ENCODE measurements at regions not wholly inside any gene's neighbourhood (a gene's known extent, or its start where the extent isn't known, plus 50 kb on each side); places are given as distances from the start of the nearest gene placed in this dataset.

DNA sequence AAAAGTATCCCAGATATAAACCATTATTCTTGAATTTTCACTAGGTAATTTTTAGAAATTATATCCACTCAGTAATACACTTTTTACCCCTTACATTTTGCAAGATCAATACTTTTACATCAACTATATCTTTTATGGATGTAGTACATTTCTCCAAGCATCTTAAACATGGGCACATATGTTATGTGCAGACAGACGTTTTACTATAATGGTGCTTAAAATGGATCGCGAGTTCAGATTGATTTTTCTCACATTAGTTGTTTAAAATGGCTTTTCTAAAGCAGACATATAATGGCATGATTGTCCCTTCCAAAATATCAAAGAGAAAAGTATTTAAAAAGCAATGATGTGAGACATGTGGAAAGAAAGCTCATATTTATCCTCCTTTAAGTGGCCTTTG, 786.1 kb downstream of the PDHA2 start:
- ATAC-seq: no peak
- no peak for DNase-seq
- no peak overlapping the region for H3K27ac ChIP-seq
- H3K4me3 ChIP-seq: no peak overlapping the region
- TF ChIP-seq POLR2A (IDR thresholded peaks at IDR 0.05): no peak
- TF ChIP-seq, protein P1, sequence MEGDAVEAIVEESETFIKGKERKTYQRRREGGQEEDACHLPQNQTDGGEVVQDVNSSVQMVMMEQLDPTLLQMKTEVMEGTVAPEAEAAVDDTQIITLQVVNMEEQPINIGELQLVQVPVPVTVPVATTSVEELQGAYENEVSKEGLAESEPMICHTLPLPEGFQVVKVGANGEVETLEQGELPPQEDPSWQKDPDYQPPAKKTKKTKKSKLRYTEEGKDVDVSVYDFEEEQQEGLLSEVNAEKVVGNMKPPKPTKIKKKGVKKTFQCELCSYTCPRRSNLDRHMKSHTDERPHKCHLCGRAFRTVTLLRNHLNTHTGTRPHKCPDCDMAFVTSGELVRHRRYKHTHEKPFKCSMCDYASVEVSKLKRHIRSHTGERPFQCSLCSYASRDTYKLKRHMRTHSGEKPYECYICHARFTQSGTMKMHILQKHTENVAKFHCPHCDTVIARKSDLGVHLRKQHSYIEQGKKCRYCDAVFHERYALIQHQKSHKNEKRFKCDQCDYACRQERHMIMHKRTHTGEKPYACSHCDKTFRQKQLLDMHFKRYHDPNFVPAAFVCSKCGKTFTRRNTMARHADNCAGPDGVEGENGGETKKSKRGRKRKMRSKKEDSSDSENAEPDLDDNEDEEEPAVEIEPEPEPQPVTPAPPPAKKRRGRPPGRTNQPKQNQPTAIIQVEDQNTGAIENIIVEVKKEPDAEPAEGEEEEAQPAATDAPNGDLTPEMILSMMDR (IDR thresholded peaks at IDR 0.05): no peak
- intact Hi-C loops (cut with DNase I): no loop called here
- peaks cover 0 to 6% (median 0%) of the 10 kb centered on the region in 12 donors for H3K4me1 ChIP-seq
- H3K27me3 ChIP-seq: no peaks in the 10 kb centered on the region
- H3K36me3 ChIP-seq: no peaks in the 10 kb centered on the region
- H3K9me3 ChIP-seq: peaks cover 0 to 3% (median 0%) of the 10 kb centered on the region in 12 donors
- 90 to 95% (median 92%) methylated on average over 3 of the region's 3 CpGs for WGBS, 4 donors

DNA sequence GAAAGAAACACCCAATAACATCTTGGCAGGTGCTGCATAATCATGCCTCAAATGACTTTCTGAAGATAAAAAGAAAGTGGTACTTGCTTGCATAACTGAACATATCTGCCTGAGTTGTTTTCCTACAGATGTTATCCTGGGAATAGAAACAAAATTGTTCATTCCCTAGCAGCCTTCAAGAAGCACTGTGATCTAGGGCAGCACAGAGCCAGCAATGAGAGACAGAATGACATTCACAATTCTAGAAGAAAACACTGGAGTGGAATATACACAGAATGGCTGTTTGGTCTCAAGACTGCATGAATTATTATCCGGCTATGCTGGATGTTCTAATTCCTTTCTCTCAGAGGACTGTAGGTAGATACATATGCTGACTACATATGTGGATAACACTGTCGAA, 790.9 kb downstream of the PDHA2 start:
- Histone ChIP-seq H3K4me3 (no peak overlapping the region), H3K36me3 (no peaks in the 10 kb centered on the region), H3K27ac (no peak overlapping the region), H3K9me3 (peaks cover 0 to 3% (median 0%) of the 10 kb centered on the region in 12 donors), H3K27me3 (no peaks in the 10 kb centered on the region), H3K4me1 (no peaks in the 10 kb centered on the region)
- intact Hi-C loops (cut with DNase I): no loop called here
- WGBS, 4 donors: 70 to 87% (median 84%) methylated on average over 2 of the region's 2 CpGs
- TF ChIP-seq, protein P1 (IDR thresholded peaks at IDR 0.05): no peak
- TF ChIP-seq POLR2A (IDR thresholded peaks at IDR 0.05): no peak
- ATAC-seq: no peak
- DNase-seq: no peak

DNA sequence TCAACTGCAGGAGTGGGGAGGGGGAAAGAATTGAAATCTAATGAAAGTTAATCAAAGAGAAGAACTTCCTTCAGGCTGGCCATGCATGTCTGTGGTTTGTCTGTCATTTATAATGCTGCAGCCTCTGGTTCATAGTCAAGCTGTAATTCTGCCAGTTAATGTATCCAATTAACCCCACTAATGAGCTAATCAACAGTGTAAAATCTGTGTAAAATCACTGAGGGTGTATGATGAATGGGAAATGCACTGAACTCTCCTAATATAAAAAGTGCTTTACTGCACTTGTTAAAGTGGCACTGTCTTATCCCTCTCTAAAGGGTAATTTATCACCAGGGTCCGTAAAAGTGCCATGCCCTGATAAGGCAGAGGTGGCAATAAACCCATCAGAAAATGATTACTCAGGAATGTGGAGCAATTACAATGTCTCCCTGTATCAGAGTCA, 798.1 kb downstream of the PDHA2 start:
- Histone ChIP-seq H3K4me1 (no peaks in the 10 kb centered on the region), H3K27ac (no peak overlapping the region), H3K9me3 (no peaks in the 10 kb centered on the region), H3K36me3 (no peaks in the 10 kb centered on the region), H3K4me3 (no peak overlapping the region), H3K27me3 (no peaks in the 10 kb centered on the region)
- WGBS, 4 donors: 33 to 55% (median 40%) methylated on average over 1 of the region's 1 CpG
- intact Hi-C loops (cut with DNase I): no loop called here
- no peak for DNase-seq
- TF ChIP-seq POLR2A (IDR thresholded peaks at IDR 0.05): no peak
- TF ChIP-seq, protein P1 (IDR thresholded peaks at IDR 0.05): no peak
- ATAC-seq: no peak

DNA sequence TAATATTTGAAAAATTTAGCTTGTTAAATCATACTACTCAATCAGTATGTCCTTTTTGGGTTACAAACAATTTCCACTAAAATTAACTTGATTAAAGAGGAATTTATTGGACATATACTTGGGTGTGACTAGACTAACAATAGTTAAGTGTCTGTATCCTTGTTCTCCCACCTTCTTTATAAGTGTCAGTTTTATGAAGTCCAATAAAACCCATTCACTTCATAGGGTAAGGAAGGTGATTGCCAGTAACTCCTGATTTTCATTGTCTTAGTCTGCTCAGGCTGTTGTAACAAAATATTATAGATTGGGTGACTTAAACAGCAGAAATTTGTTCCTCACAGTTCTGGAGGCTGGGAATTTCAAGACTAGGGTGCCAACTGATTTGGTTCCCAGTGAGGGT, 800.0 kb downstream of the PDHA2 start:
- Histone ChIP-seq H3K4me1 (no peaks in the 10 kb centered on the region), H3K27ac (no peak overlapping the region), H3K9me3 (no peaks in the 10 kb centered on the region), H3K4me3 (no peak overlapping the region), H3K36me3 (no peaks in the 10 kb centered on the region), H3K27me3 (no peaks in the 10 kb centered on the region)
- DNase-seq: no peak
- intact Hi-C loops (cut with DNase I): no loop called here
- no peak for ATAC-seq
- TF ChIP-seq, protein P1 (IDR thresholded peaks at IDR 0.05): no peak
- no peak for TF ChIP-seq POLR2A (IDR thresholded peaks at IDR 0.05)
